ENCODE measurements at regions not wholly inside any gene's neighbourhood (a gene's known extent, or its start where the extent isn't known, plus 50 kb on each side); places are given as distances from the start of the nearest gene placed in this dataset.

DNA sequence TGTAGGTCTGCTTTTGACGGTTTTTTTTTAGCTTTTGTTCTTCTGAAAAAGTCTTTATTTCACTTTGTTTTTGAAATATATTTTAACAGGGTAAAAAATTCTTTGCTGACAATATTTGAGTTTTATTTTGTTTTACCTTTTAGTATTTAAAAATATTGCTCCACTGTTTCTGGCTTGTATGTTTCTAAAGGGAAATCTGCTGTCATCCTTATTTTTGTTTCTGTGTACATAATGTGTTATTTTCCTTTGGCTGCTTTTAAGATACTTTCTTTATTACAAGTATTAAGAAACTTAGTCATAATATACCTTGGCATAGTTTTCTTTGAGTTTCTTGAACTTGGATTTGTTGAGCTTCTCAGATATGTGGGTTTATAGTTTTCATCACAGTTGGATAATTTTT, 88.6 kb upstream of the SPACA1 start:
- no peaks in the 10 kb centered on the region for H3K9me3 ChIP-seq
- DNase-seq (ENCODE audit: low spot score in 2 of 2), result no peak
- no peaks in the 10 kb centered on the region for H3K27me3 ChIP-seq
- H3K36me3 ChIP-seq, result no peaks in the 10 kb centered on the region
- H3K27ac ChIP-seq, result no peak overlapping the region
- no peak overlapping the region for H3K4me3 ChIP-seq
- intact Hi-C loops (cut with DNase I), result no loop called here
- TF ChIP-seq, protein P1, sequence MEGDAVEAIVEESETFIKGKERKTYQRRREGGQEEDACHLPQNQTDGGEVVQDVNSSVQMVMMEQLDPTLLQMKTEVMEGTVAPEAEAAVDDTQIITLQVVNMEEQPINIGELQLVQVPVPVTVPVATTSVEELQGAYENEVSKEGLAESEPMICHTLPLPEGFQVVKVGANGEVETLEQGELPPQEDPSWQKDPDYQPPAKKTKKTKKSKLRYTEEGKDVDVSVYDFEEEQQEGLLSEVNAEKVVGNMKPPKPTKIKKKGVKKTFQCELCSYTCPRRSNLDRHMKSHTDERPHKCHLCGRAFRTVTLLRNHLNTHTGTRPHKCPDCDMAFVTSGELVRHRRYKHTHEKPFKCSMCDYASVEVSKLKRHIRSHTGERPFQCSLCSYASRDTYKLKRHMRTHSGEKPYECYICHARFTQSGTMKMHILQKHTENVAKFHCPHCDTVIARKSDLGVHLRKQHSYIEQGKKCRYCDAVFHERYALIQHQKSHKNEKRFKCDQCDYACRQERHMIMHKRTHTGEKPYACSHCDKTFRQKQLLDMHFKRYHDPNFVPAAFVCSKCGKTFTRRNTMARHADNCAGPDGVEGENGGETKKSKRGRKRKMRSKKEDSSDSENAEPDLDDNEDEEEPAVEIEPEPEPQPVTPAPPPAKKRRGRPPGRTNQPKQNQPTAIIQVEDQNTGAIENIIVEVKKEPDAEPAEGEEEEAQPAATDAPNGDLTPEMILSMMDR (IDR thresholded peaks at IDR 0.05), result no peak
- no peaks in the 10 kb centered on the region for H3K4me1 ChIP-seq

DNA sequence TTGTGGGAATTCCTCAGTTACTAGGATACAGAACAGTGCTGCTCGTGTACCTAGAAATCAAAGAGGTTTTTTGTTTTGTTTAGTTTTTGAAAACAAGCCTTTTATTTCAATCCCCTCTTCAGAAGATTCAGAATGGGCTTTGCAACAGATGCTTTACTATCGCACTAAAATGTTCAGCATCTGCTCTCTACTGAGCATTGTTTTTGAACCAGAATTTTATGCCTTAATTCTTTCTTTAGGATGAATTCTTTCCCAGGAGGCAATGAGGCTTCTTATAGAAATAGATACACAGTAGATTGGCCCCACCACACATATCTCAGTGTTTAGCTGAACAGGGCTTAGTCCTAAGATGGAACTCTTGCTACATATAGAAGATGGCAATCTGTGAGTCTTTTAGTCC, 95.9 kb upstream of the SPACA1 start:
- H3K4me1 ChIP-seq, result no peaks in the 10 kb centered on the region
- no peaks in the 10 kb centered on the region for H3K27me3 ChIP-seq
- no peaks in the 10 kb centered on the region for H3K9me3 ChIP-seq
- H3K4me3 ChIP-seq, result no peak overlapping the region
- H3K27ac ChIP-seq, result no peak overlapping the region
- no peak for DNase-seq (ENCODE audit: low spot score in 2 of 2)
- TF ChIP-seq, protein P1 (IDR thresholded peaks at IDR 0.05), result no peak
- no peaks in the 10 kb centered on the region for H3K36me3 ChIP-seq
- intact Hi-C loops (cut with DNase I), result no loop called here

DNA sequence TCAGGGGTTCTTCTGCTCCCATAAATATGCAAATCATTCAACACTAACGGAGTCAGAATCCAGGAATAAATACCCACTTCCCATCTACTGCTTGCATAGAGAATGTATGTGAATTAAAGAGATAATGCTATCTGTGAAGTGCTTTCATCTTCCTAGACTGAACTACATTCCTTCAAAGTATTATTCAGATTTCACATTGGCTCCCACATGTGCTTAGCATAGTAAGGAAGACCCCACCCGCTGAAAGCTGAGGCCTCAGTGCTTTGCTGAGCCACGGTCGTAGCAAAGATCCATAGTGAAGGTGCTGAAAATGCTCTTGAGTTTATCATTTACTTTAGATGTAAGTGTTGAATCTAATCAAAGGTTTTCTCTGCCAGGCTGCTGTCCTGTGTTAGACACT, 97.0 kb upstream of the SPACA1 start:
- Histone ChIP-seq H3K9me3 (no peaks in the 10 kb centered on the region), H3K36me3 (no peaks in the 10 kb centered on the region), H3K27me3 (no peaks in the 10 kb centered on the region), H3K27ac (no peak overlapping the region), H3K4me1 (peaks cover 3 to 4% of the 10 kb centered on the region in 2 donors), H3K4me3 (no peak overlapping the region)
- DNase-seq (ENCODE audit: low spot score in 2 of 2), result no peak
- TF ChIP-seq, protein P1 (IDR thresholded peaks at IDR 0.05), result no peak
- intact Hi-C loops (cut with DNase I), result no loop called here

DNA sequence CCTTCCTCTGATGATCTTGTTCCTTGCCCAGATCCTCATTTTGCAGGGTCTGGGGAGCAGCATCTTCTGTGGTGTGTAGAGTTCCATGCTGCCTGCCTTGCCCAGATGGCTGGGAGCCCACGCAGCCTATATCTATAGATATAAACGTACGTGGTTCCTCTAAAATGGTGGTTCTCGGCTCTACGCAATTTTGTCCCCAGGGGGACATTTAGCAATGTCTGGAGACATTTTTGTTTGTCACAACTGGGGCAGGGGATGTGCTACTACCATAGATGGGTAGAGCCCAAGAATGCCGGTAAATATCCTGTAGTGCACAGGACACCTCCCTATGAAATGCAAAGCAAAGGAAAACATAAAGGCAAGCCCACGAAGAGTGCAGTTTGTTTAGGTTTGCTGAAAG, 98.4 kb upstream of the SPACA1 start:
- no peak overlapping the region for H3K27ac ChIP-seq
- peaks cover 3 to 13% of the 10 kb centered on the region in 2 donors for H3K4me1 ChIP-seq
- DNase-seq (ENCODE audit: low spot score in 2 of 2), result no peak
- H3K4me3 ChIP-seq, result no peak overlapping the region
- TF ChIP-seq, protein P1 (IDR thresholded peaks at IDR 0.05), result no peak
- H3K36me3 ChIP-seq, result no peaks in the 10 kb centered on the region
- H3K27me3 ChIP-seq, result no peaks in the 10 kb centered on the region
- intact Hi-C loops (cut with DNase I), result loop anchor here (10.0 kb wide), 1 partner anchor 416 kb away; no protein-coding TSS in a partner anchor
- no peaks in the 10 kb centered on the region for H3K9me3 ChIP-seq

DNA sequence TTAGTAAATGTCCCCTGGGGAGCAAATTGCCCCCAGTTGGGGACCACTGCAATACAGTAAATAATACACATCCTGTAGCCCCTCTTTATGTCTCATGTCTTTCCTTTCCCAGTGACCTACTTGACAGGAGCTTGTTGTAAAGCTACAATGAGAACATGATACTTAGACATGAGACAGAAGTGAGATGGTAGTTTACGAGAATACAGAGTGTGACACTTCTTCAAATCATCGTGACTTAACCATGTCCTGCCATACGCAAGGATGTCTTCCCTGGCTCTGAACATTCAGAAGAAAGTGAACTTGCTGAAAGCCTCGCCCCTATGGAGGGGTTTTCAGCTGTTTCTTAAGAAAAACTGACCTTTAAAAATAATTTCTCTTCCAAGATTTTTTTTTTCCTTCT, 101.0 kb upstream of the SPACA1 start:
- no peak for DNase-seq (ENCODE audit: low spot score in 2 of 2)
- intact Hi-C loops (cut with DNase I), result loop anchor here (10.0 kb wide), 1 partner anchor 418 kb away; no protein-coding TSS in a partner anchor

More for the DNA sequence above, 101.0 kb upstream of the SPACA1 start:
- no peaks in the 10 kb centered on the region for H3K36me3 ChIP-seq
- TF ChIP-seq, protein P1 (IDR thresholded peaks at IDR 0.05), result no peak
- H3K9me3 ChIP-seq, result no peaks in the 10 kb centered on the region
- H3K27ac ChIP-seq, result peak overlapping the region in 1 of 2 donors; percentile 73
- no peaks in the 10 kb centered on the region for H3K27me3 ChIP-seq
- H3K4me3 ChIP-seq, result no peak overlapping the region
- peaks cover 3 to 14% of the 10 kb centered on the region in 2 donors for H3K4me1 ChIP-seq
